ENCODE measurements at regions not wholly inside any gene's neighbourhood (a gene's known extent, or its start where the extent isn't known, plus 50 kb on each side); places are given as distances from the start of the nearest gene placed in this dataset.
"Not testable (repeated sequence)": the region's sequence is repeated elsewhere in the genome, so short reads cannot be mapped to it uniquely, and the experiment has no call there.

DNA sequence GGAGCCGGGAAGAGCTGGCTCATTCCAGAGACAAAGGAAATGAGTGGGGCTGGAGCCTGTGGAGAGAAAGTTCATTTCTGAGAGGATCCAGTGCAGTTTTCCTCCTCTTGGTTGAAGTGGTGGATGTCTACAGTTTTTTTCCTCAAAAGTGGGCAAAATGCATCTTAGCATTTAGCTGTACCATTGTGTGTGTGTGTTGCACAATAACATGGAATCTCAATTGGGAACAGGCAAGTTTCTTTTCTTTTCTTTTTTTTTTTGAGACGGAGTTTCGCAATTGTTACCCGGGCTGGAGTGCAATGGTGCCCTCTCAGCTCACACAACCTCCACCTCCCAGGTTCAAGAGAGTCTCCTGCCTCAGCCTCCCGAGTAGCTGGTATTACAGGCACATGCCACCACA lies 101.5 kb upstream of the UBE2E1 start:
- no peak for DNase-seq (ENCODE audit: low spot score)
- no peak for FAIRE-seq

DNA sequence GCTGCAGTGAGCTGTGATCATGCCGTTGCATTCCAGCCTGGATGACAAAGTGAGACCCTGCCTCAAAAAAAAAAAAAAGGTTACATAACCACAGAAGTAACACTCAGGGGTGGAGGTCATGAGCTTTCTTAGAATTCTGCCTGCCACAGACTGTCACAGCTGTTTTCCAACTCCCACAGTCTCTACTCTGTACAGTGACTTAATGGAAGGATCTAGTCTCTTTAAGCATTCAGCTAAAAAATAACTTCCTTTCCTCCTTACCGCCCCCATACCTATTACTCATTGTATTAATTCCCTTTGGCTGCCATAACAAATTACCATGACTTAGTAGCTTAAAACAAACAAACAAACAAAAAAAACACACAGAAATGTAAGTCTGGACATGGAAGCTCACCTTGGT lies 99.6 kb upstream of the UBE2E1 start:
- DNase-seq (ENCODE audit: low spot score), result no peak
- no peak for FAIRE-seq

DNA sequence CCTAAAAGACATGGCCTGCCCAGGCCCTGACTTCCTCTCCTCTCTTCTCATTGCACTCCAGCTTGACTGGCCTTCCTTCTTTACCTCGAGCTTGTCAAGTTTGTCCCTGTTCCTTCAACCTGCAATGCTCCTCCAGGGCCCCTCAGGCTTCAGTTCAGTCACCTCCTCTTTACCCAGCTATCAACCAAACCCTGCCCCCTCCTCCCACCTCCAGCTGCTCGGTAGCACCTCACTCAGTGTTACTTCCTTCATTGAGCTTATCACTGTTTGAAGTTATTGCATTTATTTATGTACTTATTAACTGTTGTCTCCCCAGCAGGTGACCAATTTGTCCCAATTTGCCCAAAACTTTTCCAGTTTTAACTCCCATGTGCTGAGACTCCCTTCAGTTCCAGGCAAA lies 95.8 kb upstream of the UBE2E1 start:
- DNase-seq (ENCODE audit: low spot score) (no peak), FAIRE-seq (no peak)

DNA sequence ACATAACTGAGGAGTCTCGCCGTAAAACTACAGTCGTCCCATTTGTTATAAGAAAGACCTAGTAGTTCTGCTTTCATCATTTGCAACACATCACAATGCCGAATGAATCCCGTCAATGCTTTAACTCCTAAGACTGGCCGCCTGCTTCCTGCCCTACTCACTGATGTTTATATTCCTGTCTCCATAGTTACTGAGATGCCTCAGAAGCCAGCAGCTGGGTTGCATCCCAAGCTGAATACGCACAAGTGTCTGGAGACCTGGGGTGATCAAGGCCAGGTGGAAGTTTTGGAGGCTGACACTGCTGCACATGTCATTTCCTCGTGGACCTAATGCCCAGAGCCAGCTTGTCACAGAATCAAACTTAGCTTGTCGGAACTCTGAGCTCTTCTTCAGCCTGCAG lies 95.2 kb upstream of the UBE2E1 start:
- no peak for DNase-seq (ENCODE audit: low spot score)
- no peak for FAIRE-seq

DNA sequence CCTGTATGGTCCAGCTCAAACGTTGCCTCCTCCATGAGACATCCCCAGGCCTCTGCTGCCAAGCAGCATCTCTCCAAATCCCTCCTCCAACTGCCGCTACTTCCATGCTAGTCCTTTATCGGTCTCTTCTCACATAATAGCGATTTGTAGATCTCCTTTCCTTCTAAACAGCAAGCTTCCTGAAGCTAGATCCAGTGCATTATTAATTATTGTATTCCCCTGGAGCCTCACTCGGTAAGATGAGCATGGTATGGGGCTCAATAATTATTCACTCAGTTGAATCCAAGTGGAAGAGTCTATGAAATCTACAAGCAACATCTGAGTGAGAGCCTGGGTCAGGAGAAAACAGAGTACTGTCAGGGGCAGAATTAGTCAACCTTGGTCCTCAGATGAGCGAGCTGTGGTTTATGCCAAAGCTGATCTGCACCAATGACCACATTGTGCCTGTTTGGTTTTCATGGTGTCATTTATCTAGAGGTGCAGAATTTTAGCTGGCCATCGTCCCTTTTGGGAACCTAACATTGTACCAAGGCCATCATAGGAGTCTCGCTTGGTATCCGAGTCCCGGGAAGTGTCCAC lies 93.8 kb upstream of the UBE2E1 start:
- FAIRE-seq (no peak), DNase-seq (ENCODE audit: low spot score) (no peak)

DNA sequence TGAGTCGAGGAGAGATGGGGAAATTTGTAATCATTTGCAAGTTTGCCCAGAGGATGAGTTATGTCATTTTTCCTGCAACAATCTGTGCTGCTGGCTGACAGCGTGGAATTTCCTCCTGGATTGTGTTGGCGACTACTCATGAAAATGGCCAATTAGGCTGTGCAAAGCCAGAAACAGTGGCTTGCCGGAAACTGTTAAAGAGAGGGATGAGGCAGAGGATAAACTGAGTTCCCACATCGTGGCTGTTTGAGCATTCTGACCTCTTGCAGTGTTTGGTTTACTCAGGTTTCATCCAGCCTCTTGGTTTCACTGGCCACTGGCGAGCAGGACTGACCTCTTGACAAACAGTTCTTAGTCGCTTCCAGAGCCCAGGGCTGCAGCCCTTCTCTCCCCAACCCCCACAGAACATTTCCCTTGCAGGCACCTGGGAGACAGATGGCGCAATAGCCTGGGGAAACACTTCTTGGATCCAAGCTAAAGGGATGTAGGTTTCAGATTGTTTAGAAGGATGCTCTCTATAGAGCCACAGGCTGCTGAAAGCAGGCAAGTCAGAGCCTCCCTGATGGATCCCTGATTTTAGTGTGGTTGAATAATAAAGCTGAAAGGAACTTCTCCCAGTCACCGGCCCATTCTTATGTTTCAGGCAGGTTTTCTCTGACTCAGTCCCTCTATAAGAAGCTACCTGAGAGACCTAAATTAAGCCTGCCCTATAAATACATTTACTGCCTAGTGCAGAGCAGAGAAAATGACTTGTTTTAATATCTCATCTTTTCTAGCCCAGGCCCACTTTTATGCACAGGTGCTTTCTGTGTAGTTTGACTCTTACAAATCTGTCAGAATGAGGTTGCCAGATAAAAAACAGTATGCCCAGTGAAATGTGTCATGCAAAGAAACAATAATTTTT lies 92.8 kb upstream of the UBE2E1 start:
- peak; percentile 30 for DNase-seq (ENCODE audit: low spot score)
- no peak for FAIRE-seq

DNA sequence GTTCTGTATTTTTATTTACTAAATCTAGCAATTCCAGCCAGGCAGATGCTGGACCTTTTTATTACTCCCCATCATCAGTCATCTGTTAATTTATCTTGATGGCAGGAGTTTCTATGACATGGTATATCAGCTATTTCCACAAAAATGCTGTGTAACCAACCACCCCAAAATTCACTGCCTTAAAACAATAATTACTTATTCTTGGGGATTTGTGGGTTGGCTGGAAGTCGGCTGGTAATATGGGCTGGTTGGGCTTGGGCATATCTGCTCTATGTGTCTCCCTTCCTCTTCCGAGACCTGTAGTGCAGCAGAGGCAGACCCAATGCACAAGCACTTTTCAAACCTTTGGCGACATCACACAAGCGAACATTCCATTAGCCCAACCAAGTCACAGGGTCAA lies 92.1 kb upstream of the UBE2E1 start:
- FAIRE-seq, result no peak

DNA sequence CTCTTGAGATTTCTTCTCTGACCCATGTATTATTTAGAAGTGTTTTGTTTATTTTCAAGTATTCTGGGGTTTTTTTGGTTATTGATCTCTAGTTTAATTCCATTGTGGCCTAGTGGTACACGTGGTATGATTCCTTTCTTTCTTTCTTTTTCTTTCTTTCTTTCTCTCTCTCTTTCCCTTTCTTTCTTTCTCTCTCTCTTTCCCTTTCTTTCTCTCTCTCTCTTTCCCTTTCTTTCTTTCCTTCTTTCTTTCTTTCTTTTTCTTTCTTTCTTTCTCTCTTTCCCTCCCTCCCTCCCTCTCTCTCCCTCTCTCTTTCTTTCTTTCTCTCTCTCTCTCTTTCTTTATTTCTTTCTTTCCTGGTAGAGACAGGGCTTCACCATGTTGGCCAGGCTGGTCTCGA lies 85.7 kb upstream of the UBE2E1 start:
- DNase-seq (ENCODE audit: low spot score), result no peak
- no peak for FAIRE-seq

More for the DNA sequence above, 92.1 kb upstream of the UBE2E1 start:
- DNase-seq (ENCODE audit: low spot score), result no peak

DNA sequence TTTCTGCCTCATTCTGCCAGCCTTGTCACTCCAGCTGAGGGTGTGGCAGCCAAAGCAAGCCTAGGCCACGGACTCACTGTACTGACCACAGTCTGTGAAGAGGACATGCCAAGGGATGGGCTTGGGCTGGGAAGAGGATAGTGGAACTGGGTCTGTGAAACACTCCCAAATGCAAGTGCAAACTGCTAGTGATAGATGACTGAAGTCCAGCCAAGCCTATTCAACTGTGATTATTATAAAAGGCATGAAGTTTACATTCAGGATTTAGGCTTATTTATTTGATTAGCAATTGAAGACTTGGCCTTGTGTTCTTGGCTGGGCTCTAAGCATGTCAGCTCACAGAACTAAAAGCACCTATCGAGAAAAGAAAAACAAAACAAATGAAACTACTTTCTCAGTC lies 84.9 kb upstream of the UBE2E1 start:
- DNase-seq (ENCODE audit: low spot score), result no peak
- FAIRE-seq, result no peak

DNA sequence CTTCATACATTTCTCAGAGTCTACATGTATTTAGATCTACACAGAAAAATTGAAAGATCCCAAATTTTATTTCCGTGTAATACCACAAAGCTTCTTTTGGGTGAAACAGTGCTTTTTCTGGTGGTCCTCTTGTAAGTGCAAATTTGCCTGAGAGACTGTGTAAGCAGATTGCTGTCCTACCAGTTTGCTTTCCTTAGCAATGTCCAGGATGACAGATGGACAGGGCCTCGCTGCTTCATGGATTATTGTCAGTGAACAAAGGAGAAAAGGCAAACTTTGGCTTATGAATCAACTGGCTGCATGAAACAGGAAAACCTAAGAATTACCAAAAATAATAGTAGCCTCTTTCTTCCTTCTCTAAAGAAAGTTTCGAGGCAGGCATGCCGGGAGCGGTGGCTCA lies 82.6 kb upstream of the UBE2E1 start:
- FAIRE-seq, result no peak
- DNase-seq (ENCODE audit: low spot score), result no peak

DNA sequence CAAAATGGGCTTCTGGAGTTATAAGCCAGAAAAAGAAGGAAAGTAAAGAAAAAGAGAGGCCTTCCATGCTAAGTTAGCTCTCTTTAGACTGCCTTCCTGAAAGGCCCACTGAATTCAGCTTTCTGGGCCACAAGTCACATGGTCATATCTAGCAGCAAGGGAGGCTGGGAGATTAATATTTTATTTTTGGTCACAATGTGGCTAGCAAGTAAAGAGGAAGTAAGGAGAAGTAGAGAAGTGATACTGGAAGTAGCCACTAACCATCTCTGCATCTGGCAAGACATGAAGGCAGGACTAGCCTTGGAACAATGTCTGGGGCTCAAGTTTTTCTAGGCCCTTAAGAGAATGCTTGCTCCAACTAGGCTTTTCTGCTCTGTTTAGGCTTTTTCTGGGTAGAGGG lies 81.8 kb upstream of the UBE2E1 start:
- DNase-seq (ENCODE audit: low spot score) (no peak), FAIRE-seq (no peak)

DNA sequence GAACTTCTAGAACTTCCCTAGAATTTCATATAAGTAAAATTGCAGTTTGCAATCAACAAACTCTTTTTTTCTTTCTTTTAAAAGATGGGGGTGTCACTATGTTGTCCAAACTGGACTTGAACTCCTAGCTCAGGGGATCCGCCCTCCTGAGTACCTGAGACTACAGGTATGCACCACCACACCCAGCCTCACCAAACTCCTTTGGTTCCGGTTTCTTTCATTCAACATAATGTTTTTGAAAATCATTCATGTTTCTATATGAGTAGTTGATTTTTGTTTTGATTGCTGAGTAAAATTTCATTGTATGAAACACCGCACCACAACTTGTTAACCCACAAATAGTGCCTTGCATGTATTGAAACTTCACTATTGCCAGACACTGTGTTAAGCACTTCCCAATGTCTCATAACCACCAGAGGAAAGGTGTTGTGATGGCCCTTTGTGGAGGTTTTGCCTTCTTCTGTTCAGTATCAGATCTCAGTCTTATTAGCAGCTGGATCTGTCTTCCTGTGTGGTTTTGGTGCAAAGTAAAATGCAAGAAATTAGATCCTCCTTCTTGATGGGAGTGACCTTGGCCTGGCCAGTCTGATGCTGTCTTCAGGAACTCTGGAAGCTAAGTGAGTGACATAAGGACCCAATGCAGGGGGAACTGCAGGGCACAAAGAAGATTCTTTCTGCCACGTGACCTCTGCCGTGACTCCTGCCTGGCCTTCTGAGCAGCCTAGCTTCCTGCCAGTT lies 78.8 kb upstream of the UBE2E1 start:
- DNase-seq (ENCODE audit: low spot score) (no peak), FAIRE-seq (no peak)

DNA sequence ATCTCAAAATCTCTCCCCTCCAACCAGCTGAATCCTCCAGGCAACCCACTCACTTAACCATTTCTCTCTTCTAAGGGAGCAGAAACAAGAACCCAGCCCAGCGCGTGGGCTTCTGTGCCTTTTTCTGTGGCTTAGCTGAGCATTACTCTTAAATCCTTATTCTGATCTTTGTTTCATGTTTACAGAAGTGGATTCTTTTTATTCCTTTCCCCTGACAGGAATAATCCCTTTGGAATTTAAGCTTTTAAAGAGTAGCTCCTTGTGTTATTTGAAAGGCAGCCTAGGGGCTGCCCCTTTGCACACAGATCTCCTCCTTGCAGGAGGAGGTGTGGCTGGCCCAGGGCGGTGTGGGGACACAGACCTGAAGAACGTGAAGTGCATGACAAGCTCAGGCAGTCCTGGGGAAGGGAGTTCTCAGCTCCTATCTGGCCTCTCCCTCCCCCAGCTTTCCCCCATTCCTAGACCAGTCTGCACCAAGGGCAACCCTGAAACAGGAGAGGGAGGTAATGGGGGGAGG lies 77.1 kb upstream of the UBE2E1 start:
- no peak for DNase-seq (ENCODE audit: low spot score)
- no peak for FAIRE-seq

DNA sequence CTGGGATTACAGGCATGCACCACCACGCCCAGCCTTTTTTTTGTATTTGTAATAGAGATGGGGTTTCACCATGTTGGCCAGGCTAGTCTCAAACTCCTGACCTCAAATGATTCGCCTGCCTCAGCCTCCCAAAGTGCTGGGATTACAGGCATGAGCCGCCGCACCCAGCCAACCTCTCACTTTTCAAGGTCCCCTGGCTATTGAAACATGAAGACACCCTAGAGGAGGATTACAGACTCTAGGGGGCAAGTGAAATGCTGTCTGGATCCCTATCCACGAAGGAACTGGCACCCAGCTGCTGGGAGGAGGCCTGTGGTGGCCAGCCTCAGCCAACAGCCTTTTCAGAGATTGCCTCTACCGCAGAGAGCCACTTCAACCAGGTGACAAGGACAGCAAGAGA lies 76.4 kb upstream of the UBE2E1 start:
- not testable (repeated sequence) for FAIRE-seq; DNase-seq (ENCODE audit: low spot score)

DNA sequence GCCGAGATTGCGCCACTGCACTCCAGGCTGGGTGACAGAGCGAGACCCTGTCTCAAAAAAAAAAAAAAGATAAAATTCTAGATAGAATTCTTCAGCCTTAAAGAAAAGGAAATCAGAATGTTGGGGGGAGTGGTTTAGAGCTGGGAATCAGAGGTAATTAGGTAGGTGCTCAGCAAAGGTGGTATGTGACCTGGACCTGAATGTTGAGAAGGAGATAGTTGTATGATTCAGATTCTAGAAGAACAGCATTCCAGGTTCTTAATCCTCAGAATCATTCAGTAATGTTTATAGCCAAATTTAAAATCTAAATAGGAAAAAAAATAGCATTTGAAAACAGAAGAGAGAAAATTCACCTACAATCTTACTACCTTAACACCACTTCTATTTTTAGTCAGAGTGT lies 71.3 kb upstream of the UBE2E1 start:
- DNase-seq (ENCODE audit: low spot score), result no peak
- FAIRE-seq, result no peak

DNA sequence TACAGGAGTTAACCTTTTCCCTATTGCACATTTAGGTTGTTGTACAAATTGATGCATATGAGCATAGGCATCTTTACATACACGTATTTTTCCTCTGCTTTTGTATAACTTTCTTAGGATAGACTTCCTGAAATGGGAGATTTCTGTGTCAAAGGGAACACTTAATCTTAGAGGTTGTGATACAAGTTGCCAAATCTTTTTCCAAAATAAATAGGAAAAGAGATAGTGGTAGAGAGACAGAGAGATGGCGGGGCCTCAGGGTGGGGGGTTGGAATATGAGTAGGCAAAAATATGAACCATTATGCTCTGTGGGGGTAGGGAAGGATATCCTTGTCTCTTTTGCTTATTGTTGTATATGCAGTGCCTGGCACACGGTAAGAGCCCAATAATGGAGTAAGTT lies 70.7 kb upstream of the UBE2E1 start:
- DNase-seq (ENCODE audit: low spot score) (no peak), FAIRE-seq (no peak)

DNA sequence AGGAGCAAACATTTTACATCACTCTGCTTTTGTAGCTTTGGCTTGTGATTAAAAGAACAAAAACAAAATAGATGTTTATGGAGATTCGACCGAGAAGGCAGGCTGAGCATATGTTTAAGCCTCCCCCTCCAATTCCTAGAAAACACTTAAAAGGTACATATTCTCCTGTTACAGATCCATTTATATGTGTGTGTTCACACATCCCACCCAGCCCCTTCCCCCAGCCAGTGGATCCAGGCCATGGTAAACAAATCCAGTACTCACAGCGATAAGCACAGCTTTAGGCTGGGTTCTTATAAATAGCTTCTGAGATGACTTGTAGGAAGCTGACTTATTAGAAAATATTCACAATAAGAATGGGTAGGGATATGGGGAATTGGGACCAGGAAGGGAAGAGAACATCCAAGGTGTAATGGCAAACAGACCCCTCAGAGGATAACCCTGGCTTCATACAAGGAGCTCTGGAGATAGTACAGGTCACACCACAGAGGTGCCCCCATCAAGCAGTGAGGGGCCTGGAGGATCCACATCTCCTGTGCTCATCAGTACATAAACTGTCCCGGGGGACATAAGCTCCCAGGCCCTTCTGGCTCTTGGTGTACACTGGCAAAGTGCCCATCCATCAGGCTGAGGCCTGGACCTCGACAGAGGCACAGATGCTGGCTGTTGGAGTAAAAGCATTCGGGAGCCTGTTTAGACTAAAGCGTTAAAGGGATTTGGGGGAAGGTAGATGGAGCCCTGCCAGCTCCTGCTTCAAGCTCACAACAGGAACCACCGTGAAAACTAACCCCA lies 70.0 kb upstream of the UBE2E1 start:
- DNase-seq (ENCODE audit: low spot score), result no peak

DNA sequence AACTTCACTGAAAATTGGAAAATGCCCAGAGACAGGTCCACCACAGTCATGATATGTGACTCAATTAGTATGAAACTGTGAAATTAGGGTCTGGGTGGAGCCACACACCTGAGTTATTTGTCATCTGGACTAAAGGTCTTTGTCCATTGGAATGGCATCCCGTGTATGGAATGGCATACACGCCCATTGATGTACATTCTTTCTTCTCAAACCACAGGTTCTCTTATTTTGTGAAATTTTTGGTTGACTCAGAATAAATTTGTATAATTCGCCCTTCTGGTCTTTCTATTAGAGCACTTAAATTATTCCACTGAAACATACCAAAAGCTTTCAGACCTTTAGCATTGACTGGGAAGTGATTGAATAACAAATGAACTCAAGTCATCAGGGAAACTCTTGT lies 66.8 kb upstream of the UBE2E1 start:
- DNase-seq (ENCODE audit: low spot score) (peak; percentile 53), FAIRE-seq (no peak)

More for the DNA sequence above, 70.0 kb upstream of the UBE2E1 start:
- FAIRE-seq, result no peak

DNA sequence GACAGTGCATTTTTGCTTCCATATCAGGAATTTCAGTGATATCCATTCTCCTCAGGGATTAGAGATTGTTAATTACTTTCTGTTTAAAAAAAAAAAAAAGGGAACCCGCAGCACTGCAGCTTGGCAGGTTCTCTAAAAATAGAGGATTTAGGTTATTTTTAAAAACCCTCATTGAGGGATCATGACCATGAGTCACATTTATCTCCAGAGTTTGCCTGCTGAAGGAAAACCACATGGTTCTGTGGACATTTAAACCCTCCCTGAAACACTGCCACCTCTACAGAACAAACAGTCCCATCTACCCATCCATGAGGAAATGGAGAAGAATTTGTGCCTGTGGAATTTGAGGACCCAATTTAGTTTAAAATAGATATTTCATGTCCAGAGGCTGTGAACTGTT lies 66.2 kb upstream of the UBE2E1 start:
- no peak for FAIRE-seq
- DNase-seq (ENCODE audit: low spot score), result peak; percentile 62

DNA sequence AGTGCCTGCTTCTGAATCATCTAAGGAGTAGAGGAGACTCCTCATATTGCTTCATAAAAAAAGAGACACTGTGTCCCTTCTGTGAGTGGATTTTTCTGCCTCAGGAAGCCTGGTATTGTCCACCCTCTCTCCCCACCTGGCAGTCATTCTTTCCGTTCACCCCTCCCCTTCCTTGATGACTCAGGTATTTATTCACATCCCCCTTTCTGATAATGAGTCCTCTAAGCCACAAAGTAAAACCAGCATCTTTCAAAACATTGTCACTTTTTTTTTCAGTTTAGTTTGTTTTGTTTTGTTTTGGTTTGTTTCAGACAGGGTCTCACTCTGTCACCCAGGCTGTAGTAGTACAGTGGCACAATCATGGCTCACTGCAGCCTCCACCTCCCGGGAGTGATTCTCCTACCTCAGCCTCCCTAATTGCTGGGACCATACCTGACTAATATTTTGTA lies 65.2 kb upstream of the UBE2E1 start:
- no peak for FAIRE-seq
- DNase-seq (ENCODE audit: low spot score), result peak; percentile 68

DNA sequence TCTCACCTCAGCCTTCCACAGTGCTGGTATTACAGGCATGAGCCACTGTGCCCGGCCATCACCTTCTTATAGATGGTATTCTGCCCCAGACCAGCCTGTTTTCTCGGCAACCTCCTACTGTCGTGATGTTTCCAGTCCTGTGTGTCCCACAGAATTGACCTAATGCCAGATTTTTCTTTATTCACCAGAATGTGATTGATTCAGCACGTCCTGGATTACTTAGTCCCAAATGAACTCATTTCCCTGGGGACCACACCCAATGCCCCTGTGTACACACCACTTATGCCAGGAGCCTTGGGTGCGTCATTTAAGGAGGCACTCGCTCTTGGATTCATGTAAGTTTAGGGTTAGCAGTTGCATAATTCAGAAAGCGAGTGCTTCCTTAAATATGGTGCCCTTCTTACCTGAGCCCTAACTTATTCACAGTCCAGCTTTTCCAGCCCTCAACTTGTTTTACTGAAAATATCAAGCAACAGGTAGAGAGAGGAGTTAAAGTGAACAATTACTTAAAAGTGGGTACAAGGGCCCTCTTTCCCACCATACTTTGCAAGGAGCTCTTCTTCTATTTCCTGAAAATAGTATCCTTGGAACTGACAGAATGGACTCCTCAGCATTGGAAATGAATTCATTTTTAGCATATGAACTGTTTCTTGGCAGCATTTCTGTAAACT lies 64.6 kb upstream of the UBE2E1 start:
- FAIRE-seq (no peak), DNase-seq (ENCODE audit: low spot score) (peak; percentile 71)
